ENCODE measurements at regions not wholly inside any gene's neighbourhood (a gene's known extent, or its start where the extent isn't known, plus 50 kb on each side); places are given as distances from the start of the nearest gene placed in this dataset.

DNA sequence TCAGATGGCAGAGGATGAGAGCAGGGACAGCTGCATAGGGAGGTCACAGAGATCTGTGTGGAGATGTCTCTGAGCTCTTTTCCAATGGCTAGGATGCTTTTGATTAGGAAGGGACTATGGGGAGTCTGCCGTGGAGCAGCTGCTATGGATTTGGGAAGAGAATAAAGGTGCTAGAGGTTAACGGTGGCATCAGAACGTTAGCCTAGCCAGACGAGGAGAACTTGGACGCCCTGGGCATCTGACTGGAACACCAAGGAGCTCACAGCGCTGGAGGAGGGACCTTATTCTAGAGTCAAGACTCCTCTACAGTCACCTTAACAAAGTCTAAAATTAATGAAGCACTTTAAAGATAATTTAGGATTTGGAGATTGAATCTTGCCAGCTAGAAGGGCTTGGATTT is 157.2 kb upstream of the B3GAT1 start:
- TF ChIP-seq, protein P1, sequence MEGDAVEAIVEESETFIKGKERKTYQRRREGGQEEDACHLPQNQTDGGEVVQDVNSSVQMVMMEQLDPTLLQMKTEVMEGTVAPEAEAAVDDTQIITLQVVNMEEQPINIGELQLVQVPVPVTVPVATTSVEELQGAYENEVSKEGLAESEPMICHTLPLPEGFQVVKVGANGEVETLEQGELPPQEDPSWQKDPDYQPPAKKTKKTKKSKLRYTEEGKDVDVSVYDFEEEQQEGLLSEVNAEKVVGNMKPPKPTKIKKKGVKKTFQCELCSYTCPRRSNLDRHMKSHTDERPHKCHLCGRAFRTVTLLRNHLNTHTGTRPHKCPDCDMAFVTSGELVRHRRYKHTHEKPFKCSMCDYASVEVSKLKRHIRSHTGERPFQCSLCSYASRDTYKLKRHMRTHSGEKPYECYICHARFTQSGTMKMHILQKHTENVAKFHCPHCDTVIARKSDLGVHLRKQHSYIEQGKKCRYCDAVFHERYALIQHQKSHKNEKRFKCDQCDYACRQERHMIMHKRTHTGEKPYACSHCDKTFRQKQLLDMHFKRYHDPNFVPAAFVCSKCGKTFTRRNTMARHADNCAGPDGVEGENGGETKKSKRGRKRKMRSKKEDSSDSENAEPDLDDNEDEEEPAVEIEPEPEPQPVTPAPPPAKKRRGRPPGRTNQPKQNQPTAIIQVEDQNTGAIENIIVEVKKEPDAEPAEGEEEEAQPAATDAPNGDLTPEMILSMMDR (conservative IDR thresholded peaks at IDR 0.05 in 1 of 2, IDR thresholded peaks at IDR 0.05 in 1 of 2; ENCODE audit: low read depth in 1 of 2, low read length in 2 of 2), result no peak
- no peak for TF ChIP-seq EZH2 (IDR thresholded peaks at IDR 0.05; ENCODE audit: low read length, missing control alignments)
